HepG2 (cell line): ENCODE measurements at regions not wholly inside any gene's neighbourhood (a gene's known extent, or its start where the extent isn't known, plus 50 kb on each side); places are given as distances from the start of the nearest gene placed in this dataset.

Experiments used
- ATAC-seq: fragments of 200-7000 bp; cut with Tn5 transposase; 3 replicates; pipeline ENCODE4 v1.9.1; 2020; ENCODE audit warnings: mild to moderate bottlenecking, moderate library complexity
- BruUV-seq: library from RNA; stranded (reverse); fragments of 400-500 nt; replicated peaks from 2 replicates; lab custom pipeline; 2021; lab: Mats Ljungman, UMichigan
- CTCF ChIA-PET: fragments of 300-600 bp; formaldehyde crosslinking; extraction: SDS; loops from one replicate; lab custom pipeline; 2021; ENCODE audit warnings: low total read pairs, inconsistent platforms, low intra/inter-chr PET ratio; lab: Yijun Ruan, JAX
- POLR2A ChIA-PET: fragments of 350-600 bp; sonication (Branson Sonifier 250); formaldehyde crosslinking; loops from one replicate; lab custom pipeline; 2020; ENCODE audit warnings: antibody characterized with exemption, inconsistent platforms; lab: Yijun Ruan, JAX
- DNase-seq: peaks from one replicate; pipeline ENCODE4 v3.0.0-alpha.2; 2015; ENCODE audit warnings: low spot score
- FAIRE-seq: peaks from 3 replicates; lab custom pipeline; 2011; peaks lifted over from hg19 to GRCh38; lab: Jason Lieb, UNC
- H2AFZ ChIP-seq: one replicate; pipeline ENCODE4 v1.6.1; 2011; ENCODE audit warnings: low read length, inconsistent platforms
- H3K27ac ChIP-seq: fragments of 300-600 bp; 3 replicates; pipeline ENCODE4 v1.8.0; 2011; ENCODE audit warnings: mixed run types, mild to moderate bottlenecking, mixed read lengths, low read length, inconsistent platforms; ENCODE audit not compliant: insufficient read depth; ENCODE audit errors: extremely low read length
- H3K27me3 ChIP-seq, 2 experiments: fragments of 200-600 bp in 1 of 2; 2 replicates in 1 of 2; 3 replicates in 1 of 2; pipeline versions ENCODE4 v1.6.0 to v1.8.0; 2011; ENCODE audit warnings: low read length in 2 of 2, mild to moderate bottlenecking in 2 of 2, moderate library complexity in 2 of 2, inconsistent platforms in 1 of 2; ENCODE audit not compliant: insufficient read depth in 2 of 2, control insufficient read depth in 1 of 2
- H3K36me3 ChIP-seq, 2 experiments: fragments of 200-600 bp in 1 of 2; replicated peaks in 1 of 2; 2 replicates in 1 of 2; 3 replicates in 1 of 2; pipeline versions ENCODE4 v1.5.1 to v1.8.0; 2011; ENCODE audit warnings: low read length in 2 of 2, inconsistent platforms in 1 of 2; ENCODE audit not compliant: insufficient read depth in 2 of 2, control insufficient read depth in 1 of 2
- H3K4me1 ChIP-seq: 2 replicates; pipeline ENCODE4 v1.5.1; 2012; ENCODE audit warnings: low read length, inconsistent platforms; ENCODE audit not compliant: insufficient read depth
- H3K4me2 ChIP-seq: 2 replicates; pipeline ENCODE4 v1.6.0; 2011; ENCODE audit warnings: low read depth, low read length, inconsistent platforms
- H3K4me3 ChIP-seq, 3 experiments: fragments of 200-600 bp in 1 of 3; sonication (generic), shearing (Covaris generic) in 1 of 3; replicated peaks in 1 of 3; 2 replicates each; pipeline ENCODE4 v1.5.1; 2011 to 2016; ENCODE audit warnings: low read length in 3 of 3, inconsistent platforms in 2 of 3, low read depth in 2 of 3, mild to moderate bottlenecking in 2 of 3, control low read depth in 1 of 3, mixed read lengths in 1 of 3; ENCODE audit not compliant: insufficient read depth in 1 of 3
- H3K79me2 ChIP-seq: one replicate; pipeline ENCODE4 v1.6.1; 2011; ENCODE audit warnings: low read length, inconsistent platforms; ENCODE audit not compliant: insufficient read depth
- H3K9ac ChIP-seq: 2 replicates; pipeline ENCODE4 v1.6.0; 2011; ENCODE audit warnings: mild to moderate bottlenecking, low read depth, low read length, inconsistent platforms; ENCODE audit not compliant: insufficient read depth
- H3K9me3 ChIP-seq: 2 replicates; pipeline ENCODE4 v1.5.1; 2012; ENCODE audit warnings: mild to moderate bottlenecking, low read length
- H4K20me1 ChIP-seq: 2 replicates; pipeline ENCODE4 v1.6.0; 2011; ENCODE audit warnings: inconsistent platforms, mild to moderate bottlenecking, low read length, moderate library complexity; ENCODE audit not compliant: insufficient read depth
- CEBPB ChIP-seq: IDR thresholded peaks from 2 replicates; pipeline ENCODE4 v1.6.1; 2011; ENCODE audit warnings: low read depth, low read length, improper control_type of control experiment, borderline replicate concordance
- CEBPG ChIP-seq: IDR thresholded peaks from 2 replicates; pipeline ENCODE4 v1.6.1; 2016
- GLI4 ChIP-seq: sonication (generic); formaldehyde crosslinking; IDR thresholded peaks from 2 replicates; pipeline ENCODE4 v1.5.1; 2020; ENCODE audit warnings: missing genetic modification reagents, mild to moderate bottlenecking, moderate library complexity, borderline replicate concordance
- HOXA5 ChIP-seq: sonication (generic); formaldehyde crosslinking; IDR thresholded peaks from 2 replicates; pipeline ENCODE4 v1.4.0; 2020; ENCODE audit warnings: missing genetic modification reagents
- KLF12 ChIP-seq: sonication (generic); formaldehyde crosslinking; IDR thresholded peaks from 2 replicates; pipeline ENCODE4 v1.4.0; 2020; ENCODE audit warnings: missing genetic modification reagents, borderline replicate concordance
- LCORL ChIP-seq, 2 experiments: fragments of 450-650 bp in 1 of 2; sonication (generic) in 1 of 2; formaldehyde crosslinking in 1 of 2; IDR thresholded peaks; 2 replicates each; pipeline versions ENCODE4 v1.5.0 to v1.6.1; 2017 to 2020; ENCODE audit warnings: antibody characterized with exemption in 1 of 2, missing genetic modification reagents in 1 of 2
- POLR2AphosphoS5 ChIP-seq: IDR thresholded peaks from 2 replicates; pipeline ENCODE4 v1.6.1; 2012; ENCODE audit warnings: low read depth, low read length
- YEATS2 ChIP-seq: sonication (generic); formaldehyde crosslinking; IDR thresholded peaks from 2 replicates; pipeline ENCODE4 v1.4.0; 2020; ENCODE audit warnings: missing genetic modification reagents, borderline replicate concordance
- ZFP41 ChIP-seq: sonication (generic); formaldehyde crosslinking; IDR thresholded peaks from 2 replicates; pipeline ENCODE4 v1.4.0; 2020; ENCODE audit warnings: mild to moderate bottlenecking, missing genetic modification reagents, borderline replicate concordance
- ZNF138 ChIP-seq: sonication (generic); formaldehyde crosslinking; IDR thresholded peaks from 2 replicates; pipeline ENCODE4 v1.5.0; 2020; ENCODE audit warnings: mild to moderate bottlenecking, low read depth, missing genetic modification reagents
- ZNF225 ChIP-seq: sonication (generic); formaldehyde crosslinking; IDR thresholded peaks from 2 replicates; pipeline ENCODE4 v1.4.0; 2020; ENCODE audit warnings: mild to moderate bottlenecking, missing genetic modification reagents
- ZNF329 ChIP-seq: sonication (generic); formaldehyde crosslinking; IDR thresholded peaks from 2 replicates; pipeline ENCODE4 v1.9.0; 2021; ENCODE audit warnings: low read depth, mild to moderate bottlenecking, missing genetic modification reagents
- ZNF460 ChIP-seq: sonication (generic); formaldehyde crosslinking; IDR thresholded peaks from 2 replicates; pipeline ENCODE4 v1.5.1; 2020; ENCODE audit warnings: missing genetic modification reagents, mild to moderate bottlenecking, borderline replicate concordance
- WGBS: methylation state at CpG from one replicate; pipeline ENCODE4 v1.1.6; 2017; ENCODE audit warnings: low lambda C conversion rate; 5-methylcytosine and 5-hydroxymethylcytosine counted together
- in situ Hi-C: cut with HindIII; loops from 2 replicates; pipeline ENCODE4 v1.10.0; 2017; ENCODE audit warnings: low pct_unique_long_range_greater_than_20kb; ENCODE audit not compliant: extremely low pct_ligation_motif_present
- intact Hi-C: fragments of 100-400 bp; cut with micrococcal nuclease; formaldehyde crosslinking; loops from one replicate; pipeline ENCODE4 v1.10.0; 2022; ENCODE audit not compliant: unreplicated experiment
- TF ChIP-seq, protein P1 (sequence below): sonication (generic); formaldehyde crosslinking; IDR thresholded peaks from 2 replicates; pipeline ENCODE4 v1.5.1; 2020; ENCODE audit warnings: mild to moderate bottlenecking, missing genetic modification reagents, moderate library complexity
- TF ChIP-seq, protein P2 (sequence below): sonication (generic); formaldehyde crosslinking; IDR thresholded peaks from 2 replicates; pipeline ENCODE4 v1.8.1; 2023; ENCODE audit warnings: mild to moderate bottlenecking, moderate library complexity, missing genetic modification reagents
- TF ChIP-seq, protein P3 (sequence below), 2 experiments: IDR thresholded peaks; 2 replicates each; pipeline ENCODE4 v1.6.1; 2011 to 2012; ENCODE audit warnings: low read length in 2 of 2, borderline replicate concordance in 1 of 2, low read depth in 1 of 2, mild to moderate bottlenecking in 1 of 2, moderate library complexity in 1 of 2

DNA sequence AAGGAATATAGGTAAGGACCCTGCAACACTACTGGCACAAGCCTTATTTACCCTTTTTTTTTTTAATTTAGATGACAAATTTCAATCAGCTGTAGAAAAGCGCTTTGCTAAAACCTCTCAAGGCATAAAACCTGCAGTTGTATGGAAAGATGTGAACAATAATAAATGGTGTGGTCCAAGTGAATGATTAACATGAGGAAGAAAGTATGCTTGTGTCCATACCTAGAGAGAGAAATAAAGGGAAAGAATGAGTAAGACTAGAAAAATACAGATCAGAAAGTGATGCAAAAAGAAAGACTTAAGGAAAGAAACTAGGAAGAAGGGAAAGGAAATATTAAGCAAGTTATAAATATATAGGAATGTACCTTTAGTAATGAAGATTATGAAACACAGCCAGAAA is 119.2 kb upstream of the SCN7A start (continued):
- TF ChIP-seq, protein P1, sequence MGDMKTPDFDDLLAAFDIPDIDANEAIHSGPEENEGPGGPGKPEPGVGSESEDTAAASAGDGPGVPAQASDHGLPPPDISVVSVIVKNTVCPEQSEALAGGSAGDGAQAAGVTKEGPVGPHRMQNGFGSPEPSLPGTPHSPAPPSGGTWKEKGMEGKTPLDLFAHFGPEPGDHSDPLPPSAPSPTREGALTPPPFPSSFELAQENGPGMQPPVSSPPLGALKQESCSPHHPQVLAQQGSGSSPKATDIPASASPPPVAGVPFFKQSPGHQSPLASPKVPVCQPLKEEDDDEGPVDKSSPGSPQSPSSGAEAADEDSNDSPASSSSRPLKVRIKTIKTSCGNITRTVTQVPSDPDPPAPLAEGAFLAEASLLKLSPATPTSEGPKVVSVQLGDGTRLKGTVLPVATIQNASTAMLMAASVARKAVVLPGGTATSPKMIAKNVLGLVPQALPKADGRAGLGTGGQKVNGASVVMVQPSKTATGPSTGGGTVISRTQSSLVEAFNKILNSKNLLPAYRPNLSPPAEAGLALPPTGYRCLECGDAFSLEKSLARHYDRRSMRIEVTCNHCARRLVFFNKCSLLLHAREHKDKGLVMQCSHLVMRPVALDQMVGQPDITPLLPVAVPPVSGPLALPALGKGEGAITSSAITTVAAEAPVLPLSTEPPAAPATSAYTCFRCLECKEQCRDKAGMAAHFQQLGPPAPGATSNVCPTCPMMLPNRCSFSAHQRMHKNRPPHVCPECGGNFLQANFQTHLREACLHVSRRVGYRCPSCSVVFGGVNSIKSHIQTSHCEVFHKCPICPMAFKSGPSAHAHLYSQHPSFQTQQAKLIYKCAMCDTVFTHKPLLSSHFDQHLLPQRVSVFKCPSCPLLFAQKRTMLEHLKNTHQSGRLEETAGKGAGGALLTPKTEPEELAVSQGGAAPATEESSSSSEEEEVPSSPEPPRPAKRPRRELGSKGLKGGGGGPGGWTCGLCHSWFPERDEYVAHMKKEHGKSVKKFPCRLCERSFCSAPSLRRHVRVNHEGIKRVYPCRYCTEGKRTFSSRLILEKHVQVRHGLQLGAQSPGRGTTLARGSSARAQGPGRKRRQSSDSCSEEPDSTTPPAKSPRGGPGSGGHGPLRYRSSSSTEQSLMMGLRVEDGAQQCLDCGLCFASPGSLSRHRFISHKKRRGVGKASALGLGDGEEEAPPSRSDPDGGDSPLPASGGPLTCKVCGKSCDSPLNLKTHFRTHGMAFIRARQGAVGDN (CRISPR knock-in tag): no peak
- TF ChIP-seq, protein P2, sequence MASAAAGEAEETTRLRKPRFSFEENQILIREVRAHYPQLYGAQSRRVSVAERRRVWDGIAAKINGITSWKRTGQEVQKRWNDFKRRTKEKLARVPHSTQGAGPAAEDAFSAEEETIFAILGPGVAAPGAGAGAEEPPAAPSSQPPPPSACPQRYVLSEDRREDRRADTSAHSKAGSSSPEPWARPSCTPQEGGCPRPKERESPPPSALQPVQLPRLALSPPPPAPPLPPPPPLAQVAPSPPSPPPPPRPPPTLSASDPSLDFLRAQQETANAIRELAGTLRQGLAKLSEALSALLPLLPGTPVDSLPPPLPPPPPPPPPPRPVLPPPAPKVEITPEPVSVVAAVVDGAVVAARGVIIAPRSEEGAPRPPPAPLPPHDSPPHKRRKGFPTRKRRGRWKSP: no peak
- TF ChIP-seq ZNF225 (CRISPR knock-in tag): no peak
- TF ChIP-seq CEBPB: no peak
- no peak for TF ChIP-seq CEBPG (CRISPR knock-in tag)
- TF ChIP-seq HOXA5 (CRISPR knock-in tag): no peak

- no peak for FAIRE-seq
- Histone ChIP-seq H3K79me2 (no peaks in the 10 kb centered on the region), H3K4me1 (peaks cover 16% of the 10 kb centered on the region), H3K27me3 (peaks cover 0 to 8% of the 10 kb centered on the region in 2 experiments; a peak in 3 of 5 replicates), H3K4me3 (no peak overlapping the region), H3K4me2 (no peak overlapping the region), H3K9ac (no peak overlapping the region), H2AFZ (no peak overlapping the region), H3K9me3 (no peaks in the 10 kb centered on the region), H3K36me3 (no peaks in the 10 kb centered on the region), H4K20me1 (no peaks in the 10 kb centered on the region), H3K27ac (no peak overlapping the region)
- intact Hi-C loops: no loop called here
- in situ Hi-C loops: no loop called here
- no peak for DNase-seq
- BruUV-seq: no TSS peak
- CTCF ChIA-PET: no interaction called here
- 61% methylated on average over 6 of the region's 6 CpGs for WGBS
- ATAC-seq: no peak
- POLR2A ChIA-PET: no interaction called here
- TF ChIP-seq, protein P3, sequence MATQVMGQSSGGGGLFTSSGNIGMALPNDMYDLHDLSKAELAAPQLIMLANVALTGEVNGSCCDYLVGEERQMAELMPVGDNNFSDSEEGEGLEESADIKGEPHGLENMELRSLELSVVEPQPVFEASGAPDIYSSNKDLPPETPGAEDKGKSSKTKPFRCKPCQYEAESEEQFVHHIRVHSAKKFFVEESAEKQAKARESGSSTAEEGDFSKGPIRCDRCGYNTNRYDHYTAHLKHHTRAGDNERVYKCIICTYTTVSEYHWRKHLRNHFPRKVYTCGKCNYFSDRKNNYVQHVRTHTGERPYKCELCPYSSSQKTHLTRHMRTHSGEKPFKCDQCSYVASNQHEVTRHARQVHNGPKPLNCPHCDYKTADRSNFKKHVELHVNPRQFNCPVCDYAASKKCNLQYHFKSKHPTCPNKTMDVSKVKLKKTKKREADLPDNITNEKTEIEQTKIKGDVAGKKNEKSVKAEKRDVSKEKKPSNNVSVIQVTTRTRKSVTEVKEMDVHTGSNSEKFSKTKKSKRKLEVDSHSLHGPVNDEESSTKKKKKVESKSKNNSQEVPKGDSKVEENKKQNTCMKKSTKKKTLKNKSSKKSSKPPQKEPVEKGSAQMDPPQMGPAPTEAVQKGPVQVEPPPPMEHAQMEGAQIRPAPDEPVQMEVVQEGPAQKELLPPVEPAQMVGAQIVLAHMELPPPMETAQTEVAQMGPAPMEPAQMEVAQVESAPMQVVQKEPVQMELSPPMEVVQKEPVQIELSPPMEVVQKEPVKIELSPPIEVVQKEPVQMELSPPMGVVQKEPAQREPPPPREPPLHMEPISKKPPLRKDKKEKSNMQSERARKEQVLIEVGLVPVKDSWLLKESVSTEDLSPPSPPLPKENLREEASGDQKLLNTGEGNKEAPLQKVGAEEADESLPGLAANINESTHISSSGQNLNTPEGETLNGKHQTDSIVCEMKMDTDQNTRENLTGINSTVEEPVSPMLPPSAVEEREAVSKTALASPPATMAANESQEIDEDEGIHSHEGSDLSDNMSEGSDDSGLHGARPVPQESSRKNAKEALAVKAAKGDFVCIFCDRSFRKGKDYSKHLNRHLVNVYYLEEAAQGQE (IDR thresholded peaks at IDR 0.05; ENCODE audit: borderline replicate concordance in 1 of 2, low read depth in 1 of 2, low read length in 2 of 2): no peak
- TF ChIP-seq LCORL (IDR thresholded peaks at IDR 0.05) (no peak), LCORL (CRISPR knock-in tag; IDR thresholded peaks at IDR 0.05) (no peak), ZNF329 (no peak), YEATS2 (CRISPR knock-in tag) (no peak), ZNF138 (no peak), KLF12 (no peak), GLI4 (CRISPR knock-in tag) (no peak), ZNF460 (CRISPR knock-in tag) (no peak), POLR2AphosphoS5 (no peak), ZFP41 (no peak)
Observed at GRCh38 chr2:166612214-166612613, 118.2 kb upstream of the SCN7A start.
